ENCODE measurements at regions not wholly inside any gene's neighbourhood (a gene's known extent, or its start where the extent isn't known, plus 50 kb on each side); places are given as distances from the start of the nearest gene placed in this dataset.

- 78 to 84% methylated on average over 2 of the region's 2 CpGs for WGBS, 2 donors
- Histone ChIP-seq H3K9me3 (no peaks in the 10 kb centered on the region), H3K27ac (no peak overlapping the region), H3K27me3 (no peaks in the 10 kb centered on the region), H3K4me3 (no peak overlapping the region), H3K4me1 (no peaks in the 10 kb centered on the region), H3K36me3 (no peaks in the 10 kb centered on the region)
- ATAC-seq (ENCODE audit: low FRiP score in 2 of 2) (no peak), DNase-seq (no peak)
- no peak for TF ChIP-seq POLR2A (IDR thresholded peaks at IDR 0.05)
- no peak for TF ChIP-seq EP300 (IDR thresholded peaks at IDR 0.05)
- no peak for TF ChIP-seq POLR2AphosphoS5 (IDR thresholded peaks at IDR 0.05)
- TF ChIP-seq CTCF (IDR thresholded peaks at IDR 0.05), result no peak
Measured at GRCh38 chr4:134540588-134540987, 339.0 kb upstream of the PABPC4L start.

- no peak for TF ChIP-seq POLR2AphosphoS5 (IDR thresholded peaks at IDR 0.05)
- TF ChIP-seq POLR2A (IDR thresholded peaks at IDR 0.05), result no peak
- TF ChIP-seq CTCF (IDR thresholded peaks at IDR 0.05), result no peak
- no peak for TF ChIP-seq EP300 (IDR thresholded peaks at IDR 0.05)
- H3K27ac ChIP-seq, result no peak overlapping the region
- ATAC-seq (ENCODE audit: low FRiP score in 2 of 2) (no peak), DNase-seq (no peak)
- no peaks in the 10 kb centered on the region for H3K36me3 ChIP-seq
- no peak overlapping the region for H3K4me3 ChIP-seq
- H3K4me1 ChIP-seq, result no peaks in the 10 kb centered on the region
- no peaks in the 10 kb centered on the region for H3K9me3 ChIP-seq
- WGBS, 2 donors, result 76 to 78% methylated on average over 1 of the region's 1 CpG
- H3K27me3 ChIP-seq, result no peaks in the 10 kb centered on the region
Measured at GRCh38 chr4:134539729-134540231, 338.2 kb upstream of the PABPC4L start.

GRCh38 chr4:134537701-134538100 lies 336.1 kb upstream of the PABPC4L start:
- Histone ChIP-seq H3K27me3 (no peaks in the 10 kb centered on the region), H3K9me3 (no peaks in the 10 kb centered on the region), H3K4me3 (no peak overlapping the region), H3K4me1 (no peaks in the 10 kb centered on the region), H3K27ac (no peak overlapping the region), H3K36me3 (no peaks in the 10 kb centered on the region)
- no peak for TF ChIP-seq EP300 (IDR thresholded peaks at IDR 0.05)
- TF ChIP-seq CTCF (IDR thresholded peaks at IDR 0.05), result no peak
- no peak for TF ChIP-seq POLR2A (IDR thresholded peaks at IDR 0.05)
- TF ChIP-seq POLR2AphosphoS5 (IDR thresholded peaks at IDR 0.05), result no peak
- ATAC-seq (ENCODE audit: low FRiP score in 2 of 2), result no peak
- no peak for DNase-seq

- 43 to 45% methylated on average over 3 of the region's 3 CpGs for WGBS, 2 donors
- DNase-seq (peak in 1 of 2 donors; percentile 33), ATAC-seq (ENCODE audit: low FRiP score in 2 of 2) (no peak)
- H3K36me3 ChIP-seq, result no peaks in the 10 kb centered on the region
- H3K27me3 ChIP-seq, result no peaks in the 10 kb centered on the region
- no peak overlapping the region for H3K27ac ChIP-seq
- no peak overlapping the region for H3K4me3 ChIP-seq
- no peaks in the 10 kb centered on the region for H3K9me3 ChIP-seq
- no peaks in the 10 kb centered on the region for H3K4me1 ChIP-seq
- TF ChIP-seq POLR2AphosphoS5 (IDR thresholded peaks at IDR 0.05) (no peak), EP300 (IDR thresholded peaks at IDR 0.05) (no peak), CTCF (IDR thresholded peaks at IDR 0.05) (no peak), POLR2A (IDR thresholded peaks at IDR 0.05) (no peak)
Measured at GRCh38 chr4:134533068-134533467, 331.5 kb upstream of the PABPC4L start.

GRCh38 chr4:134531013-134531412 lies 329.4 kb upstream of the PABPC4L start:
- DNase-seq (no peak), ATAC-seq (ENCODE audit: low FRiP score in 2 of 2) (no peak)
- 49 to 50% methylated on average over 1 of the region's 1 CpG for WGBS, 2 donors
- no peak for TF ChIP-seq CTCF (IDR thresholded peaks at IDR 0.05)
- TF ChIP-seq POLR2AphosphoS5 (IDR thresholded peaks at IDR 0.05), result no peak
- no peak for TF ChIP-seq EP300 (IDR thresholded peaks at IDR 0.05)
- no peak for TF ChIP-seq POLR2A (IDR thresholded peaks at IDR 0.05)
- Histone ChIP-seq H3K27me3 (no peaks in the 10 kb centered on the region), H3K4me1 (no peaks in the 10 kb centered on the region), H3K27ac (no peak overlapping the region), H3K36me3 (no peaks in the 10 kb centered on the region), H3K9me3 (no peaks in the 10 kb centered on the region), H3K4me3 (no peak overlapping the region)

Measured in upper lobe of left lung (tissue), 6 donors.